ENCODE measurements at regions not wholly inside any gene's neighbourhood (a gene's known extent, or its start where the extent isn't known, plus 50 kb on each side); places are given as distances from the start of the nearest gene placed in this dataset.
"Not testable (repeated sequence)": the region's sequence is repeated elsewhere in the genome, so short reads cannot be mapped to it uniquely, and the experiment has no call there.

- no peak for DNase-seq (ENCODE audit: low spot score)
- Mint-ChIP-seq H3K27ac (peak overlapping the region; percentile 63), H3K4me1 (ENCODE audit: low read depth) (peaks cover 40% of the 10 kb centered on the region), H3K36me3 (ENCODE audit: low read depth) (peaks cover 7% of the 10 kb centered on the region), H3K27me3 (ENCODE audit: insufficient read depth) (no peaks in the 10 kb centered on the region), H3K9me3 (peaks cover 4% of the 10 kb centered on the region), H3K4me3 (no peak overlapping the region)
- intact Hi-C loops (cut with micrococcal nuclease), result no loop called here
These were observed 110.5 kb upstream of the AHI1 start for GRCh38 chr6:135608031-135608430.

GRCh38 chr6:135610192-135610591, 112.7 kb upstream of the AHI1 start:
- H3K4me3 Mint-ChIP-seq; H3K27me3 Mint-ChIP-seq (ENCODE audit: insufficient read depth); H3K27ac Mint-ChIP-seq; DNase-seq (ENCODE audit: low spot score); H3K9me3 Mint-ChIP-seq; intact Hi-C loops (cut with micrococcal nuclease); H3K36me3 Mint-ChIP-seq (ENCODE audit: low read depth): not testable (repeated sequence)
- peaks cover 23% of the 10 kb centered on the region for H3K4me1 Mint-ChIP-seq (ENCODE audit: low read depth)

DNA sequence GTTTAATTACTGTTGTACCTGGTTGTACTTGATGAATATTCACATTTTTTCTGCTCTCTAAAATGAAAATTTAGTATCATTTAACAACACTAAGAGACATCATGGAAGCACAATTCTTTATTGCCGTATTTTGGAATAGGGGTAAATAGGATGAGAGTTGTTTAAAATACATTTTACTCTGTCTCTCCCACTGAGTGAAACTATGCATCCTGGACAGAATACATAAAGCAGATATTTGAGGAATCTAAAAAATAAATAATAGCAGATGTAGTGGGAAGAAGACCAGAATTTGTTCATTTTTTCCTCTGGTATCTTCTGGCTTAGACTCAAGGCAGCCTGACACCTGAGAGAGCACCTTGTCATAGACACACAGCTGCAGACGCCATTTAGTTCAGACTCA, 119.1 kb upstream of the AHI1 start:
- Mint-ChIP-seq H3K27me3 (ENCODE audit: insufficient read depth) (no peaks in the 10 kb centered on the region), H3K9me3 (peaks cover 15% of the 10 kb centered on the region), H3K36me3 (ENCODE audit: low read depth) (peaks cover 5% of the 10 kb centered on the region), H3K4me1 (ENCODE audit: low read depth) (peaks cover 20% of the 10 kb centered on the region), H3K27ac (no peak overlapping the region), H3K4me3 (no peak overlapping the region)
- intact Hi-C loops (cut with micrococcal nuclease), result no loop called here
- no peak for DNase-seq (ENCODE audit: low spot score)

DNA sequence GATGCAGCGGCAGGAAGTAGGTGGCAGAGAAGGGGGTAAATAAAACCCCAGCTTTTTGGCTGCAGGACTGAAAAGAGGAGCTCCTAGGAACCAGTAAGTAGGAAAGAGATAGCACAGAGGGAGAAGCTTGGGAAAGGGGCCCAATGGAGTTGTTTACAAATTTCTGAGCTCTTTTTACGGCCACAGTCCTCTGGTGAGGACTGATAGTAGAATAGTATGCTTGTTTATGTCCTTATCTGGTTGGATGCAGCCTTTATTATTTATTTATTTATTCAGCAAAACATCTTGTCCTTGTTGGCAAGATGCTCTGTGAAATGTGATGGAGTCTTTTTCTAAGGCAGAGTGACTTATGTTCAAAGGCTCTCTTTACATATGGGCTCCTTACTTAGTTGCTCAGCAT, 119.7 kb upstream of the AHI1 start:
- no peak overlapping the region for H3K27ac Mint-ChIP-seq
- no peak for DNase-seq (ENCODE audit: low spot score)
- H3K27me3 Mint-ChIP-seq (ENCODE audit: insufficient read depth), result no peaks in the 10 kb centered on the region
- intact Hi-C loops (cut with micrococcal nuclease), result no loop called here
- H3K9me3 Mint-ChIP-seq, result peaks cover 18% of the 10 kb centered on the region
- peaks cover 23% of the 10 kb centered on the region for H3K4me1 Mint-ChIP-seq (ENCODE audit: low read depth)
- H3K4me3 Mint-ChIP-seq, result no peak overlapping the region
- peaks cover 6% of the 10 kb centered on the region for H3K36me3 Mint-ChIP-seq (ENCODE audit: low read depth)

DNA sequence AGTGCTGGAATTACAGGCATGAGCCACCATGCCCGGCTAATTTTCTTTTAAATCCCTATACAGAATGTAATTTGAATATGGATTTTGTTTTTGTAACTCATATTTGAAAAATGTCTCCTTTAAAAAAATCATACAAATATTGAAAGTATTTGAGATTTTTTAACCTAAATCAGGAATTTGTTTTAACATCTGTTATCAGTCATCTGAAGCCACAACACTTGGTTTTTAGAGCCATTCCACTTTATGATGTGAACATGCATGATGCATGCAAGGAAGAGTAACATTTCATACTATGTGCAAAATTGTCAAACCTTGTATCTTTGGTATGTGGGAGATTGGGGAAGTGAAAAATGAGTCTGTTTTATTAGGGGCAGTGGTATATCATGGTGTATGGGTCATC, 124.5 kb upstream of the AHI1 start:
- H3K9me3 Mint-ChIP-seq, result peaks cover 34% of the 10 kb centered on the region
- H3K27ac Mint-ChIP-seq, result peak overlapping the region; percentile 15
- intact Hi-C loops (cut with micrococcal nuclease), result loop anchor here (10.0 kb wide), 1 partner anchor 507 kb away; no protein-coding TSS in a partner anchor
- H3K4me3 Mint-ChIP-seq, result no peak overlapping the region
- no peaks in the 10 kb centered on the region for H3K27me3 Mint-ChIP-seq (ENCODE audit: insufficient read depth)
- H3K4me1 Mint-ChIP-seq (ENCODE audit: low read depth), result peaks cover 53% of the 10 kb centered on the region
- H3K36me3 Mint-ChIP-seq (ENCODE audit: low read depth), result peaks cover 23% of the 10 kb centered on the region
- DNase-seq (ENCODE audit: low spot score), result no peak

DNA sequence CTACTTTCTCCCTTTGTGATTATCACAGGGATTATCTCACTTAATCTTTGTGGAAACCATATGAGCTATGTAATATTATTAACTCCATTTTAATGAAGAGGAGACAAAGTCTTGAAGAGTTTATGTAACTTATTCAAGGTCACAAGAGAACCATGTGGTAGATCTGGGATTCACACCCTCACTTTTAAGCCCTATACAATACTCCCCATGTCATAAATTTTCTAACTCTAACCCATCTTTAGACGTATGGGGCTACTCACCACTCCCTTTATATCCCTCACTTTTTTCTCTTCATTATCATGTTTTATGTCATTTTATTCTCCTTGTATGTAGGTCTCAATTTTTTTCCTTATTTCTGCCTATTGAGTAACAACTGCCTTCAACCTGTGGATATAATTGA, 126.4 kb upstream of the AHI1 start:
- H3K4me1 Mint-ChIP-seq (ENCODE audit: low read depth), result peaks cover 71% of the 10 kb centered on the region
- H3K9me3 Mint-ChIP-seq, result peaks cover 49% of the 10 kb centered on the region
- no peak for DNase-seq (ENCODE audit: low spot score)
- no peaks in the 10 kb centered on the region for H3K27me3 Mint-ChIP-seq (ENCODE audit: insufficient read depth)
- peaks cover 39% of the 10 kb centered on the region for H3K36me3 Mint-ChIP-seq (ENCODE audit: low read depth)
- peak overlapping the region; percentile 12 for H3K4me3 Mint-ChIP-seq
- intact Hi-C loops (cut with micrococcal nuclease), result loop anchor here (1.0 to 10.0 kb wide), 13 partner anchors 16 to 665 kb away; partner anchors contain the start of gene BCLAF1
- H3K27ac Mint-ChIP-seq, result peak overlapping the region; percentile 98

GRCh38 chr6:135624402-135625295, 127.1 kb upstream of the AHI1 start:
- Mint-ChIP-seq H3K36me3 (ENCODE audit: low read depth) (peaks cover 46% of the 10 kb centered on the region), H3K4me3 (peak overlapping the region; percentile 12), H3K4me1 (ENCODE audit: low read depth) (peaks cover 77% of the 10 kb centered on the region), H3K27ac (peak overlapping the region; percentile 98), H3K27me3 (ENCODE audit: insufficient read depth) (no peaks in the 10 kb centered on the region), H3K9me3 (peaks cover 49% of the 10 kb centered on the region)
- DNase-seq (ENCODE audit: low spot score), result peak; percentile 29
- intact Hi-C loops (cut with micrococcal nuclease), result loop anchor here (1.0 to 10.0 kb wide), 13 partner anchors 16 to 665 kb away; partner anchors contain the start of gene BCLAF1

DNA sequence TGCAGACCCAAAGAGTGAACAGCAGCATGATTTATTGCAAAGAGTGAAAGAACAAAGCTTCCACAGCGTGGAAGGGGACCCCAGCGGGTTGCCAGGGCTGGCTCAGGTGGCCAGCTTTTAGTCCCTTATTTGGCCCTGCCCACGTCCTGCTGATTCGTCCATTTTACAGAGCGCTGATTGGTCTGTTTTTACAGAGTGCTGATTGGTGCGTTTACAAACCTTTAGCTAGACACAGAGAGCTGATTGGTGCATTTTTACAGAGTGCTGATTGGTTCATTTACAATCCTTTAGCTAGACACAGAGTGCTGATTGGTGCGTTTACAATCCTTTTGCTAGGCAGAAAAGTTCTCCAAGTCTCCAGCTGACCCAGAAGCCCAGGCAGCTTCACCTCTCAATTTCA, 128.5 kb upstream of the AHI1 start:
- H3K4me3 Mint-ChIP-seq; DNase-seq (ENCODE audit: low spot score); H3K27me3 Mint-ChIP-seq (ENCODE audit: insufficient read depth): not testable (repeated sequence)
- Mint-ChIP-seq H3K27ac (peak overlapping the region; percentile 81), H3K36me3 (ENCODE audit: low read depth) (peaks cover 55% of the 10 kb centered on the region), H3K4me1 (ENCODE audit: low read depth) (peaks cover 77% of the 10 kb centered on the region), H3K9me3 (peaks cover 37% of the 10 kb centered on the region)
- intact Hi-C loops (cut with micrococcal nuclease), result loop anchor here (10.0 kb wide), 1 partner anchor 511 kb away; no protein-coding TSS in a partner anchor

- DNase-seq (ENCODE audit: low spot score), result no peak
- Mint-ChIP-seq H3K9me3 (peaks cover 34% of the 10 kb centered on the region), H3K4me1 (ENCODE audit: low read depth) (peaks cover 80% of the 10 kb centered on the region), H3K27ac (peak overlapping the region; percentile 68), H3K36me3 (ENCODE audit: low read depth) (peaks cover 60% of the 10 kb centered on the region), H3K4me3 (no peak overlapping the region), H3K27me3 (ENCODE audit: insufficient read depth) (no peaks in the 10 kb centered on the region)
- intact Hi-C loops (cut with micrococcal nuclease), result loop anchor here (10.0 kb wide), 1 partner anchor 512 kb away; no protein-coding TSS in a partner anchor
These were observed 129.7 kb upstream of the AHI1 start for GRCh38 chr6:135627092-135627715.

- H3K27ac Mint-ChIP-seq, result peak overlapping the region; percentile 23
These were observed 133.3 kb upstream of the AHI1 start for GRCh38 chr6:135630789-135631376.

DNA sequence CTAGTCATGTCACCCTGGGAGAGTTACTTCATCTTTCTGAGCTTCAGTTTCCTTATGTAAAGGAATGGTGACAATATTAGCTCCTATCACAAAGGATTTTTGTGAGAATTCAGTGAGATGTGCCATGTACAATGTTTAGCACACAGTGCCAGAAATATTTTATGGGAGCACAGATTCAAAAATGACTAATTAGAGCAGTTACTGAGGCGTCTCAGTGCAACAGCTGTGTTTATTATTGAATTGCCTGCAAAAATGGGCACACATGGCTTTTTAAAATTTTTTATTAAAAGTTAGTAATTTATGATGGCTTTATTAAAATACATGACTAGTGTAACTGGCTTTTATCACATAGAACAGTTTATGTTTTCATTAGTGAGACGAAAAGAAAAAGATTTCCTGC, 134.3 kb upstream of the AHI1 start:
- Mint-ChIP-seq H3K9me3 (peaks cover 38% of the 10 kb centered on the region), H3K4me1 (ENCODE audit: low read depth) (peaks cover 54% of the 10 kb centered on the region), H3K36me3 (ENCODE audit: low read depth) (peaks cover 62% of the 10 kb centered on the region), H3K27me3 (ENCODE audit: insufficient read depth) (peaks cover 2% of the 10 kb centered on the region), H3K4me3 (no peak overlapping the region), H3K27ac (no peak overlapping the region)
- intact Hi-C loops (cut with micrococcal nuclease), result no loop called here
- no peak for DNase-seq (ENCODE audit: low spot score)

More at GRCh38 chr6:135630789-135631376, 133.3 kb upstream of the AHI1 start:
- H3K4me3 Mint-ChIP-seq, result no peak overlapping the region
- no peak for DNase-seq (ENCODE audit: low spot score)
- no peaks in the 10 kb centered on the region for H3K27me3 Mint-ChIP-seq (ENCODE audit: insufficient read depth)
- intact Hi-C loops (cut with micrococcal nuclease), result no loop called here
- peaks cover 59% of the 10 kb centered on the region for H3K36me3 Mint-ChIP-seq (ENCODE audit: low read depth)
- H3K4me1 Mint-ChIP-seq (ENCODE audit: low read depth), result peaks cover 52% of the 10 kb centered on the region
- peaks cover 38% of the 10 kb centered on the region for H3K9me3 Mint-ChIP-seq

GRCh38 chr6:135633573-135633972, 136.0 kb upstream of the AHI1 start:
- Mint-ChIP-seq H3K27ac (no peak overlapping the region), H3K4me1 (ENCODE audit: low read depth) (peaks cover 48% of the 10 kb centered on the region), H3K9me3 (peaks cover 32% of the 10 kb centered on the region), H3K27me3 (ENCODE audit: insufficient read depth) (peaks cover 2% of the 10 kb centered on the region), H3K36me3 (ENCODE audit: low read depth) (peaks cover 55% of the 10 kb centered on the region), H3K4me3 (no peak overlapping the region)
- no peak for DNase-seq (ENCODE audit: low spot score)
- intact Hi-C loops (cut with micrococcal nuclease), result no loop called here

GRCh38 chr6:135637701-135638100, 140.2 kb upstream of the AHI1 start:
- H3K4me1 Mint-ChIP-seq (ENCODE audit: low read depth), result peaks cover 55% of the 10 kb centered on the region
- peaks cover 48% of the 10 kb centered on the region for H3K36me3 Mint-ChIP-seq (ENCODE audit: low read depth)
- peaks cover 2% of the 10 kb centered on the region for H3K27me3 Mint-ChIP-seq (ENCODE audit: insufficient read depth)
- peaks cover 48% of the 10 kb centered on the region for H3K9me3 Mint-ChIP-seq
- DNase-seq (ENCODE audit: low spot score), result no peak
- peak overlapping the region; percentile 86 for H3K27ac Mint-ChIP-seq
- intact Hi-C loops (cut with micrococcal nuclease), result no loop called here
- no peak overlapping the region for H3K4me3 Mint-ChIP-seq
